Liver (tissue), 8 donors: ENCODE measurements at regions not wholly inside any gene's neighbourhood (a gene's known extent, or its start where the extent isn't known, plus 50 kb on each side); places are given as distances from the start of the nearest gene placed in this dataset.

Experiments used
- DNase-seq: peaks from one replicate; pipeline ENCODE4 v3.0.0-alpha.2; 2017; ENCODE audit warnings: low spot score
- H3K27ac ChIP-seq, 2 donors: one replicate each; pipeline ENCODE4 v1.7.0; 2013; ENCODE audit warnings: inconsistent platforms in 2 of 2, low read length in 2 of 2, control low read depth in 1 of 2, low read depth in 1 of 2, mild to moderate bottlenecking in 1 of 2
- H3K27me3 ChIP-seq, 4 donors: one replicate each; pipeline versions ENCODE4 v1.6.1 to v1.7.0; 2013; ENCODE audit warnings: low read length in 3 of 4, inconsistent platforms in 1 of 4, mild to moderate bottlenecking in 1 of 4, moderate library complexity in 1 of 4; ENCODE audit not compliant: control insufficient read depth in 4 of 4, insufficient read depth in 4 of 4
- H3K36me3 ChIP-seq, 4 donors: one replicate each; pipeline versions ENCODE4 v1.6.1 to v1.7.0; 2013; ENCODE audit warnings: low read length in 3 of 4, mild to moderate bottlenecking in 3 of 4, low read depth in 1 of 4, moderate library complexity in 1 of 4; ENCODE audit not compliant: control insufficient read depth in 4 of 4, insufficient read depth in 3 of 4
- H3K4me1 ChIP-seq, 4 donors: one replicate each; pipeline versions ENCODE4 v1.6.1 to v1.7.0; 2013; ENCODE audit warnings: low read length in 3 of 4, mild to moderate bottlenecking in 3 of 4, moderate library complexity in 1 of 4; ENCODE audit not compliant: control insufficient read depth in 4 of 4, insufficient read depth in 4 of 4
- H3K4me3 ChIP-seq, 3 donors: one replicate each; pipeline versions ENCODE4 v1.6.1 to v1.7.0; 2013; ENCODE audit warnings: low read length in 3 of 3, control low read depth in 1 of 3, low read depth in 1 of 3, mild to moderate bottlenecking in 1 of 3
- H3K9ac ChIP-seq, 2 donors: one replicate each; pipeline ENCODE4 v1.7.0; 2013; ENCODE audit warnings: low read length in 2 of 2, mild to moderate bottlenecking in 2 of 2, moderate library complexity in 2 of 2, control low read depth in 1 of 2, low read depth in 1 of 2
- H3K9me3 ChIP-seq, 4 donors: one replicate each; pipeline versions ENCODE4 v1.6.1 to v1.7.0; 2013; ENCODE audit warnings: low read length in 3 of 4; ENCODE audit not compliant: control insufficient read depth in 4 of 4
- CTCF ChIP-seq: fragments of 150-350 bp; IDR thresholded peaks from 2 replicates; pipeline ENCODE4 v1.5.1; 2017; ENCODE audit warnings: improper control_type of control experiment, low read depth, low read length; ENCODE audit not compliant: missing input control
- EGR1 ChIP-seq, 2 donors: IDR thresholded peaks; 2 replicates each; pipeline ENCODE4 v1.6.1; 2016 to 2018; ENCODE audit warnings: antibody characterized with exemption in 2 of 2, low read depth in 2 of 2
- FOXA1 ChIP-seq: IDR thresholded peaks from 2 replicates; pipeline ENCODE4 v1.6.1; 2016; ENCODE audit warnings: antibody characterized with exemption
- FOXA2 ChIP-seq: IDR thresholded peaks from 2 replicates; pipeline ENCODE4 v1.6.1; 2016; ENCODE audit warnings: antibody characterized with exemption
- GABPA ChIP-seq, 2 donors: IDR thresholded peaks in 1 of 2; conservative IDR thresholded peaks in 1 of 2; 2 replicates each; pipeline ENCODE4 v1.6.1; 2016; ENCODE audit warnings: antibody characterized with exemption in 2 of 2, mild to moderate bottlenecking in 1 of 2, moderate library complexity in 1 of 2
- HNF4A ChIP-seq, 2 donors: conservative IDR thresholded peaks; 2 replicates each; pipeline ENCODE4 v1.6.1; 2016; ENCODE audit warnings: antibody characterized with exemption in 2 of 2, mild to moderate bottlenecking in 2 of 2
- HNF4G ChIP-seq: IDR thresholded peaks from 2 replicates; pipeline ENCODE4 v1.6.1; 2016; ENCODE audit warnings: antibody characterized with exemption
- JUND ChIP-seq, 2 donors: IDR thresholded peaks; 2 replicates each; pipeline ENCODE4 v1.6.1; 2016; ENCODE audit warnings: antibody characterized with exemption in 2 of 2
- NR2F2 ChIP-seq: IDR thresholded peaks from 2 replicates; pipeline ENCODE4 v1.6.1; 2016; ENCODE audit warnings: antibody characterized with exemption
- RAD21 ChIP-seq, 2 donors: IDR thresholded peaks; 2 replicates each; pipeline ENCODE4 v1.6.1; 2016; ENCODE audit warnings: antibody characterized with exemption in 2 of 2, mild to moderate bottlenecking in 2 of 2
- REST ChIP-seq: IDR thresholded peaks from 2 replicates; pipeline ENCODE4 v1.6.1; 2016; ENCODE audit warnings: antibody characterized with exemption, mild to moderate bottlenecking
- RXRA ChIP-seq, 2 donors: IDR thresholded peaks; 2 replicates each; pipeline ENCODE4 v1.6.1; 2017 to 2018; ENCODE audit warnings: antibody characterized with exemption in 2 of 2, mild to moderate bottlenecking in 1 of 2
- SP1 ChIP-seq: IDR thresholded peaks from 2 replicates; pipeline ENCODE4 v1.6.1; 2018; ENCODE audit warnings: antibody characterized with exemption, mild to moderate bottlenecking
- TAF1 ChIP-seq: conservative IDR thresholded peaks from 2 replicates; pipeline ENCODE4 v1.6.1; 2016; ENCODE audit warnings: antibody characterized with exemption, mild to moderate bottlenecking
- WGBS: extraction: QIAGEN DNeasy Blood & Tissue Kit; methylation state at CpG from one replicate; pipeline ENCODE4 v1.1.7; 2013; 5-methylcytosine and 5-hydroxymethylcytosine counted together
- TF ChIP-seq, protein P1 (sequence below): IDR thresholded peaks from 2 replicates; pipeline ENCODE4 v1.6.1; 2016; ENCODE audit warnings: antibody characterized with exemption
- TF ChIP-seq, protein P2 (sequence below): IDR thresholded peaks from 2 replicates; pipeline ENCODE4 v1.6.1; 2016; ENCODE audit warnings: antibody characterized with exemption
- donor health status: healthy.
- donor health status: healthy.
- donor health status: healthy.
- donor health status: healthy.
- donor health status: healthy.

GRCh38 chr16:8286348-8286747, 304.0 kb downstream of the TMEM114 start (continued):
- no peak for TF ChIP-seq REST
- TF ChIP-seq RXRA (IDR thresholded peaks at IDR 0.05) = no peak
- no peak for TF ChIP-seq FOXA2
- TF ChIP-seq FOXA1 = no peak

GRCh38 chr16:8283195-8283594, 307.1 kb downstream of the TMEM114 start:
- H3K4me3 ChIP-seq = no peak overlapping the region
- no peak overlapping the region for H3K27ac ChIP-seq
- H3K27me3 ChIP-seq = peaks cover 0 to 2% (median 0%) of the 10 kb centered on the region in 4 donors
- TF ChIP-seq RXRA (IDR thresholded peaks at IDR 0.05) = no peak
- TF ChIP-seq NR2F2 = no peak
- TF ChIP-seq JUND (IDR thresholded peaks at IDR 0.05) = no peak
- TF ChIP-seq HNF4A (conservative IDR thresholded peaks at IDR 0.05) = no peak
- TF ChIP-seq TAF1 = no peak
- TF ChIP-seq REST = no peak
- TF ChIP-seq GABPA (IDR thresholded peaks at IDR 0.05 in 1 of 2, conservative IDR thresholded peaks at IDR 0.05 in 1 of 2) = no peak
- TF ChIP-seq, protein P1, sequence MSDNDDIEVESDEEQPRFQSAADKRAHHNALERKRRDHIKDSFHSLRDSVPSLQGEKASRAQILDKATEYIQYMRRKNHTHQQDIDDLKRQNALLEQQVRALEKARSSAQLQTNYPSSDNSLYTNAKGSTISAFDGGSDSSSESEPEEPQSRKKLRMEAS = no peak
- no peak for TF ChIP-seq EGR1 (IDR thresholded peaks at IDR 0.05; ENCODE audit: low read depth in 2 of 2)
- no peak for TF ChIP-seq RAD21 (IDR thresholded peaks at IDR 0.05)
- TF ChIP-seq, protein P2, sequence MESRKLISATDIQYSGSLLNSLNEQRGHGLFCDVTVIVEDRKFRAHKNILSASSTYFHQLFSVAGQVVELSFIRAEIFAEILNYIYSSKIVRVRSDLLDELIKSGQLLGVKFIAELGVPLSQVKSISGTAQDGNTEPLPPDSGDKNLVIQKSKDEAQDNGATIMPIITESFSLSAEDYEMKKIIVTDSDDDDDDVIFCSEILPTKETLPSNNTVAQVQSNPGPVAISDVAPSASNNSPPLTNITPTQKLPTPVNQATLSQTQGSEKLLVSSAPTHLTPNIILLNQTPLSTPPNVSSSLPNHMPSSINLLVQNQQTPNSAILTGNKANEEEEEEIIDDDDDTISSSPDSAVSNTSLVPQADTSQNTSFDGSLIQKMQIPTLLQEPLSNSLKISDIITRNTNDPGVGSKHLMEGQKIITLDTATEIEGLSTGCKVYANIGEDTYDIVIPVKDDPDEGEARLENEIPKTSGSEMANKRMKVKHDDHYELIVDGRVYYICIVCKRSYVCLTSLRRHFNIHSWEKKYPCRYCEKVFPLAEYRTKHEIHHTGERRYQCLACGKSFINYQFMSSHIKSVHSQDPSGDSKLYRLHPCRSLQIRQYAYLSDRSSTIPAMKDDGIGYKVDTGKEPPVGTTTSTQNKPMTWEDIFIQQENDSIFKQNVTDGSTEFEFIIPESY = no peak
- TF ChIP-seq SP1 = no peak
- TF ChIP-seq FOXA1 = no peak
- TF ChIP-seq HNF4G = no peak
- TF ChIP-seq FOXA2 = no peak
- TF ChIP-seq CTCF = no peak
- peaks cover 0 to 2% (median 0%) of the 10 kb centered on the region in 4 donors for H3K9me3 ChIP-seq
- WGBS = 72% methylated on average over 4 of the region's 4 CpGs
- no peak overlapping the region for H3K9ac ChIP-seq
- H3K36me3 ChIP-seq = no peaks in the 10 kb centered on the region
- DNase-seq = no peak
- no peaks in the 10 kb centered on the region for H3K4me1 ChIP-seq
